ENCODE measurements at regions not wholly inside any gene's neighbourhood (a gene's known extent, or its start where the extent isn't known, plus 50 kb on each side); places are given as distances from the start of the nearest gene placed in this dataset.

GRCh38 chr9:118515947-118516346 lies 811.7 kb downstream of the TLR4 start:
- TF ChIP-seq KDM1A (IDR thresholded peaks at IDR 0.05; ENCODE audit: borderline replicate concordance) (no peak), POLR2A (IDR thresholded peaks at IDR 0.05; ENCODE audit: low read depth, low read length) (no peak), ETV6 (conservative IDR thresholded peaks at IDR 0.05 in 1 of 2, IDR thresholded peaks at IDR 0.05 in 1 of 2; ENCODE audit: borderline replicate concordance in 1 of 2, low read depth in 1 of 2) (no peak), SIX5 (IDR thresholded peaks at IDR 0.05; ENCODE audit: low read depth, low read length, severe bottlenecking) (no peak), MYC (IDR thresholded peaks at IDR 0.05; ENCODE audit: insufficient read depth, insufficient read length, insufficient replicate concordance, low read length, severe bottlenecking) (no peak), TARDBP (IDR thresholded peaks at IDR 0.05; ENCODE audit: borderline replicate concordance) (no peak), CHD1 (IDR thresholded peaks at IDR 0.05; ENCODE audit: low read depth, low read length) (no peak), CTCF (IDR thresholded peaks at IDR 0.05 in 2 of 3, conservative IDR thresholded peaks at IDR 0.05 in 1 of 3; ENCODE audit: control insufficient read depth in 2 of 3, extremely low read depth in 1 of 3, insufficient read depth in 1 of 3, low read depth in 3 of 3, low read length in 3 of 3) (no peak), CBFB (IDR thresholded peaks at IDR 0.05; ENCODE audit: low read depth) (no peak), CEBPB (IDR thresholded peaks at IDR 0.05; ENCODE audit: borderline replicate concordance in 1 of 2, low read depth in 2 of 2, low read length in 2 of 2) (no peak), SRF (IDR thresholded peaks at IDR 0.05; ENCODE audit: low read depth in 2 of 2, low read length in 2 of 2) (no peak), EGR1 (IDR thresholded peaks at IDR 0.05; ENCODE audit: borderline replicate concordance in 1 of 2, low read depth in 2 of 2, low read length in 2 of 2) (no peak)

Measured in GM12878 (cell line).